Activated CD4-positive, alpha-beta T cell treated with anti-CD3 and anti-CD28 coated beads for 48 hours (primary cell): ENCODE measurements at regions not wholly inside any gene's neighbourhood (a gene's known extent, or its start where the extent isn't known, plus 50 kb on each side); places are given as distances from the start of the nearest gene placed in this dataset.
"Not testable (repeated sequence)": the region's sequence is repeated elsewhere in the genome, so short reads cannot be mapped to it uniquely, and the experiment has no call there.

Experiments used
- DNase-seq: peaks from one replicate; pipeline ENCODE4 v3.0.0-alpha.2; 2020

DNA sequence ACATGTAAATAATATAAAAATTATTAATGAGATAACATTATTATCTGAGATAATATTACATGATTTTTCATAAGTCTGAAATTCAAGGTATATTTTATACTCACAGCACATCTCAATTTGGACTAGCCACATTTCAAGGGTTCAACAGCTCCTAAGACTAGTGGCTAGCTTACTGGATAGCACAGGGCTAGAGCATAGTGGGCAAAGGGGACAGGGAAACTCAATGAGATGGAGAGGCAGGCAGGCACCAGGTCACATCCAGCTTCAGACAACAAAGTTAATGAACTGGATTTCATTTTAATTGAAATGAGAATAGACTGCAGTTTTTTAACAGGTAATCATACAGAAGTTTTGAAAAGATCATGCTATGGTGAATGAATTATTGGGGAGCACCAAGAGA lies 137.4 kb downstream of the NBPF8 start:
- DNase-seq: not testable (repeated sequence)

- DNase-seq: peak; percentile 4
Measured at GRCh38 chr1:120557605-120558302, 142.9 kb downstream of the NBPF8 start.

DNA sequence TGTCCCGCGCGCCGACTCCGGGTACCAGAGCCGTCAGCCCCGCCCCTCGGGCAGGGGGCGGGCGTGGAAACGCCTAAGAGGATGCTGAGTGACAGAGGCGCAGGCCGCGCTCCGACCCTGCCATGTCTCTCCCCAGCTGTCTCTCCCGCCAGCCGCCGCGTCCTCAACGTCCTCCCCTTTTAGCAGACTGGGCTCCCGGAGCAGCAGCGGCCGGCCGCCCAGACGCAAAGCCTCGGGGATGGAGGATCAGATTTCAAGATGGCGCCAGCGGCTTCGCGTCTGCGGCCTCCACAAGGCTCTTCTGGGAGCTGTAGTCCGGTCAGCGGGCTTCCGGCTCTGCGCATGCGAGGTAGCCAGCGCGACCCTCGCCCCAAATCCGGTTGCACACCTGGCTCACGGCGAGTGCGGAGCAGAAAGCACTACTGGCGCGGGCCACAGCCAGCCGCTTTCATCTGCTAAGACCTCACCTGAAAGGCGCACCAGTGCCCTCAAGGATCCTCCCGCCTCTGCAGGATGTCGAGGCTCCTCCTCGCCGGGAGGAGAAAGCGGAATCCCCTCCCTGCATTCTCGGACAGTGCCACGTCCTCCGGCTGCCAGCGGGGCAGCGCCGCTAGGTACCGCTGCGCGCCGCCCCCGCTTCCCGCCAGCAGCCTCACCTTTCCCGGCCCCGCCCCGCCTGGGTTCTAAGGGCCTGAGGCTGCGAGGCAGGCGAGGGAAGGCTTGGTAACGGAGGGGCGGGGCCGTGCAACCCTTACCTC lies 143.6 kb downstream of the NBPF8 start:
- peak; percentile 53 for DNase-seq

- DNase-seq: not testable (repeated sequence)
Measured at GRCh38 chr1:120561767-120562166, 146.9 kb downstream of the NBPF8 start.

DNA sequence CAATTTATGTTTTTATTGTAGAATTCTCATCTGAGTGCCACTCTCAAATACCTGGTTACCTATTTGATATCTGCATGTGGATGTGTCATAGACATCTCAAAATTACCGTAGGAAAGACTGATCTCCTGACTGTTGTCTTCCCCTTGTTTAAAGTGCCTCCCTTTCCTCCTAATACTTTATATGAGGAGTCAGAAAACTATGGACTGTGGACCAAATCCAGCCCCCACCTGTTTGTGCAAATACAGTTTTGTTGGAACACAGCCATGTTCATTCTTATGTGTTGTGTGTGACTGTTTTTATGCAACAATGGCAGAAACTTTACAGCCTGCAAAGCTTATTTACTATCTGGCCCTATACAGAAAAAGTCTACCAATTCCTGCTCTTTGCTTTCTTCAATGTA lies 150.6 kb downstream of the NBPF8 start:
- not testable (repeated sequence) for DNase-seq

GRCh38 chr1:120567620-120568019 lies 152.8 kb downstream of the NBPF8 start:
- not testable (repeated sequence) for DNase-seq

- DNase-seq: not testable (repeated sequence)
Measured at GRCh38 chr1:120575201-120575600, 148.5 kb upstream of the NBPF26 start.

- DNase-seq: not testable (repeated sequence)
Measured at GRCh38 chr1:120582135-120582534, 141.6 kb upstream of the NBPF26 start.

DNA sequence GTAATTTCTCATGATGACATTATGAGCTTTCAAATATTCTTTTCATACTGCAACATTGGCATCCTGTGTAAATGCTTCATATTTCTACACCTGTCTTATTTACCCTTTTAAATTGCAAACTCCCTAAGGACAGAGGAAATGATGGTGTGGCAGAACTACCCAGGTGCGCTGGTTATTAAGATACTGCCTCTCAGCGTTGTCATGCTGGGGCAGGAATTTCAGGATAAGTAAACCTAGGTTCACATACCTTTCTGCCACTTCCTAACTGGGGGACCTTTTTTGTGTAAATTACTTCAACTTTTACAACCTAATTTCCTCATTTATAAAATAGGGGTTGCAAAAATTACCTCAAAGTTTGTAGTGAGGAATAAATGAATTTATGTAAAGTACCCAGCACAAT lies 137.7 kb upstream of the NBPF26 start:
- not testable (repeated sequence) for DNase-seq

DNA sequence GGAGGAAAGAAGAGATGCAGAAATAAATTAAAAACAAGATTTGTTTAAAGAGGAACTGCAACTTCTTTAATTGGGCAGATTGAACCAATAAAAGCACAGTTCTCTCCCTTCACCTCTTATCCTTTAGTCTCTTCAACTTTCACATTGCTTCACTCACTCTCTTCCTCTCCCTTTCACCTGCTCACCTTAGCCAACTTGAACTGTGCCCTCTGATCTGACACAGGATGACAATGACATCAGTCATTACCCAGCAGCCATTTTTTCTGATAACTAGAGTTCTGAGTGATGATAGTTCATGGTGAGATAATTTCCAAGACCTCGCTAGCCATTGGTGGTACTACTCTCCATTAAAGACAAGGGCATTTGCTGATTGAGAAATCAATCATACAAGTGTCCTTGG lies 134.9 kb upstream of the NBPF26 start:
- not testable (repeated sequence) for DNase-seq

DNA sequence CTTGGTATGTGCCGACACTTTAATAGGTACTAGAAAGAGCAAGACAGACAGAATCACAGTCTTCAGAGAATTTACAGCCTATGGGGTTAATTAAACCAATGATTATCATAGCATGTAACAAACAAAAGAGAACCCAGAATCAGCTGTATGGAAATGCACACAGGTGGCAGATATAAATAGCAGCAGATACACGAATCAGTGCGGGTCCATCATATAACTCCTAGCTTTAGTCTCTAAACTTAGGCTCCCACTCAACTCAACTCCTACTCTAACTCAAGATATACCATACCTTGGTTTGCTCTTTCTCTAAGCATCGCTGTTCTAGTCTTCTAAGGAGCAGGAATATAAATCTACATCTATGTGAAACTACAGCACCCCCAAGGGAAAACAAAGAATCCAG lies 132.0 kb upstream of the NBPF26 start:
- DNase-seq: not testable (repeated sequence)

DNA sequence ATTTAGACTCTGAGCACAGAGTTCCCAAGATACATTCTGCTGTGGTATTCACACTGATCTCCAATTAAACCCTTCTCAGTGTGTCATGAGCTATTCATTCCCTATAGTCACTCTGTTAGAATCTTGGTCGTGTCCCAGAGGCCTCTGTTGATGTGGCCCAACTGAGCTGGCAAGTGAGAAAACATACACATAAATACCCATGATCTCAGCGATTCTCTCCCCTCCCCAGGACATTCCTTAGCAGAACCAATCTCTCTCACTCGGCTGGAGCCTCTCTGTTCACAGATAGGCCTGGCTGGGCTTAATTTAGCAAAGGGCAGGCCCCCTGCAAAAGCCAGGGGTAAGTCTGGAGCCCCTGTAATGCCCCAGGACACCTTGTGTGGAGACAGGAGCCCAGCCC lies 130.8 kb upstream of the NBPF26 start:
- DNase-seq: not testable (repeated sequence)

- DNase-seq: not testable (repeated sequence)
Measured at GRCh38 chr1:120593648-120594047, 130.1 kb upstream of the NBPF26 start.

DNA sequence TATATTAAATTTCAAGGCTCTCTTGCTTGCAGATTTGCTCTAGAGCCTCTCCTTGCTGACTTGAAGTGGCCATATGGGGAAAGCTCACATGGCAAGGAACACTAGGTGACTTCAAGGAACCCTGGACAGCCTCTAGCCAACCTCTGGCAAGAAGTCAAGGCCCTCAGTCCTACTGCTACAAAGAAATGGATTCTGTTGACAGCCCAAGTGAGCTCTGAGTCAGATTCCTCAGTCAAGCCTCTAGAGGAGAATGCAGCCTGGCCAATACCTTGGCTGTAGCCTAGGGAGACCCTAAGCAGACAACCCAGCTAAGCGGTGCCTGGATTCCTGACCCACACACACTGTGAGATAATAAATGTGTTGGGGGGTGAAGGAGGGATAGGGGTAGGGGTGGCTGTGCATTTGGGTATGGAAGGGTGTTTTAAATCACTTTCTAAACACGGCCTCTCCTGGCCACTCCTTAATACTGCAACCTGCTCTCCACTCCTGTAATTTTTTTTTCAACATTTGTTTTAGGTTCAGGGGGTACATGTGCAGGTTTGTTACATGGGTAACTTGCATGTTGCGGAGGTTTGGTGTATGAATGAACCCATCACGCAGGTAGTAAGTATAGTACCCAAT lies 125.3 kb upstream of the NBPF26 start:
- DNase-seq: not testable (repeated sequence)

DNA sequence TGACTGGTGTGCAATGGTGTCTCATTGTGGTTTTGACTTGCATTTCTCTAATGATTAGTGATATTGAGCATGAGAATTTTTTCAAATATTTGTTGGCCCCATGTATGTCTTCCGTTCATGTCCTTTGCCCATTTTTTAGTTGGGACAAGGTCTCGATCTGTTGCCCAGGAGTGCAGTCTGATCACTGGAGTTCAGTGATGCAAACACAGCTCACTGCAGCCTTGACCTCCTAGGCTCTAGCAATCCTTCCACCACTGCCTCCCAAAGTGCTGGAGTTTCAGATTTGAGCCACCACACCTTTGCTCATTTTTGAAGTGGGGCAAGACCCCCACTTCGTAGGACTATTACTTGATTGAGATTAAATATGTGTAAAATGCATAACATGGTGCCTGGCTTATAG lies 124.2 kb upstream of the NBPF26 start:
- DNase-seq: not testable (repeated sequence)

DNA sequence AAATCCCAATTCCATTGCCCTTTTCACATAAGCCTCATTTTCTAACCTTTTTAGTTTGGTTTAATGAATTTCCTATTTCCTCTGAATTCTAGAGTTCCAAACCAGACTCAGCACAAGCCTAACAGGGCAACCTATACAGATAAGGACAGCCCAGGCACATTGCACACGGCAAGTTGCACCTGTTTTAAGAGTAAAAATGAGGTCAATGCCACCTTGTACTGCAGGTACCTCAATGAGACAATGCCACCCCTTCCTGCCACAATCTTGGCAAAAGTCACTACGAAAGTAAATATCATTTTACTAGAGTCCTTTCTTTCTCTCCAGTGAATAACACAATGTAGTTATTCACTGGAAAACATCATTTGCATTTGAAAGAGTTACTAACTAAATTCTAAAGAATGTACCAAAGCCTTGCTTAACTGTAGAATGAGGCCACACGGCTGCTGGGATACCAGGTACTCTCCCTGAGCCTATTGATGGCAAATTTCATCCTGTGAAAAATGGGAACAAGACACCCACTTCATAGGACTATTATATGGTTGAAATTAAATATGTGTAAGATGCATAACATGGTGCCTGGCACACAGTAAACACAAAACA lies 123.2 kb upstream of the NBPF26 start:
- not testable (repeated sequence) for DNase-seq

DNA sequence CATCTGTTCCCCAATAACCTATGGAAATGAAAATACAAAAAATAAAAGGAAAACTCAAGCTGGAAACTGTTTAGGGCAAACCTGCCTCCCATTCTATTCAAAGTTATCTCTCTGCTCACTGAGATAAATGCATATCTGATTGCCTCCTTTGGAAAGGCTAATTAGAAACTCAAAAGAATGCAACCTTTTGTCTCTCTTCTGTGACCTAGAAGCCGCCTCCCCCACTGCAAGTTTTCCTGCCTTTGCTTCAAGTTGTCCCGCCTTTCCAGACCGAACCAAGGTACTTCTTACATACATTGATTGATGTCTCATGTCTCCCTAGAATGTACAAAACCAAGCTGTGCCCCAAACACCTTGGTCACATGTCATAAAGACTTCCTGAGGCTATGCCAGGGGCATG lies 115.9 kb upstream of the NBPF26 start:
- not testable (repeated sequence) for DNase-seq

GRCh38 chr1:120608314-120609014 lies 115.3 kb upstream of the NBPF26 start:
- DNase-seq: not testable (repeated sequence)

GRCh38 chr1:120609015-120609573 lies 114.7 kb upstream of the NBPF26 start:
- not testable (repeated sequence) for DNase-seq

GRCh38 chr1:120609834-120610233 lies 113.9 kb upstream of the NBPF26 start:
- not testable (repeated sequence) for DNase-seq

GRCh38 chr1:120614931-120615639 lies 108.7 kb upstream of the NBPF26 start:
- DNase-seq: not testable (repeated sequence)

- not testable (repeated sequence) for DNase-seq
Measured at GRCh38 chr1:120617493-120617892, 106.3 kb upstream of the NBPF26 start.
